Endothelial cell of umbilical vein (primary cell): ENCODE measurements at regions not wholly inside any gene's neighbourhood (a gene's known extent, or its start where the extent isn't known, plus 50 kb on each side); places are given as distances from the start of the nearest gene placed in this dataset.

Experiments
- CTCF ChIP-seq, 2 donors: IDR thresholded peaks; 1 replicate in 1 of 2; 2 replicates in 1 of 2; pipeline ENCODE4 v1.5.1; 2011; ENCODE audit warnings: low read length in 2 of 2, mild to moderate bottlenecking in 2 of 2, moderate library complexity in 2 of 2, control low read depth in 1 of 2, inconsistent platforms in 1 of 2, low read depth in 1 of 2; ENCODE audit not compliant: insufficient read depth in 1 of 2; ENCODE audit errors: extremely low read depth in 1 of 2
- EZH2 ChIP-seq: IDR thresholded peaks from 2 replicates; pipeline ENCODE4 v1.6.1; 2012; ENCODE audit warnings: borderline replicate concordance, low read depth, mild to moderate bottlenecking, moderate library complexity, low read length, inconsistent platforms; ENCODE audit not compliant: severe bottlenecking
- FOS ChIP-seq: IDR thresholded peaks from 2 replicates; pipeline ENCODE4 v1.6.1; 2011; ENCODE audit warnings: mild to moderate bottlenecking, low read length, moderate library complexity, borderline replicate concordance; ENCODE audit not compliant: insufficient read depth
- GATA2 ChIP-seq: IDR thresholded peaks from 2 replicates; pipeline ENCODE4 v1.7.0; 2011; ENCODE audit warnings: low read depth, mild to moderate bottlenecking, moderate library complexity, mixed read lengths, low read length; ENCODE audit not compliant: insufficient read length, insufficient read depth
- JUN ChIP-seq: IDR thresholded peaks from 2 replicates; pipeline ENCODE4 v1.6.1; 2011; ENCODE audit warnings: borderline replicate concordance, low read depth; ENCODE audit not compliant: insufficient read length, insufficient read depth
- MAX ChIP-seq: IDR thresholded peaks from 2 replicates; pipeline ENCODE4 v1.6.1; 2011; ENCODE audit not compliant: insufficient read depth, insufficient read length
- POLR2A ChIP-seq: IDR thresholded peaks from 2 replicates; pipeline ENCODE4 v1.6.1; 2012; ENCODE audit warnings: low read depth, mild to moderate bottlenecking, control low read depth, low read length
- POLR2AphosphoS5 ChIP-seq: IDR thresholded peaks from 2 replicates; pipeline ENCODE4 v1.6.1; 2012; ENCODE audit warnings: low read depth, mild to moderate bottlenecking, control low read depth, low read length, moderate library complexity; ENCODE audit not compliant: insufficient read depth

GRCh38 chr10:78914502-78915189 is 154.1 kb upstream of the ZMIZ1 start:
- no peak for TF ChIP-seq POLR2AphosphoS5
- no peak for TF ChIP-seq POLR2A
- no peak for TF ChIP-seq CTCF (IDR thresholded peaks at IDR 0.05; ENCODE audit: extremely low read depth in 1 of 2, insufficient read depth in 1 of 2, low read depth in 1 of 2, low read length in 2 of 2)
- no peak for TF ChIP-seq MAX
- TF ChIP-seq JUN, result no peak
- no peak for TF ChIP-seq FOS
- no peak for TF ChIP-seq EZH2
- TF ChIP-seq GATA2, result no peak
